ENCODE measurements at regions not wholly inside any gene's neighbourhood (a gene's known extent, or its start where the extent isn't known, plus 50 kb on each side); places are given as distances from the start of the nearest gene placed in this dataset.

DNA sequence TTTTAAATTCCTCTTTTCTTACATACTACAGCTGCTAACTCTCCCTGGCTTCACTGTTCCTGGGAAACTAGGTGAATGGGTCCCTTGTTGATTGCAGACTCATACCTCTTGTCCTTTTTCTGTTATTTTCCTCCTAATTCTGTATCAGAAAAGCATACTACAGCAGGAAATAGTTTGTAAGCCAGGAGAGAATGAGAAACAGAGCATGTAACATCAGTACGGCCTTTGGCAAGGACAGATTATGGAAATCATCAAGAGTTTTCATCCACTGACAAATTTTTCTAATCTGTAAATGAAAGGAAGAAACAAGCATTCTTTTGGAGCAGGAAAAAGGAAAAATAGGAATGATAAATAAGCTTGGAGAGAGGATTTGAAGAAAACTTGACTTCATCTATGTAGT lies 239.2 kb downstream of the ANTXR2 start:
- TF ChIP-seq, protein P1, sequence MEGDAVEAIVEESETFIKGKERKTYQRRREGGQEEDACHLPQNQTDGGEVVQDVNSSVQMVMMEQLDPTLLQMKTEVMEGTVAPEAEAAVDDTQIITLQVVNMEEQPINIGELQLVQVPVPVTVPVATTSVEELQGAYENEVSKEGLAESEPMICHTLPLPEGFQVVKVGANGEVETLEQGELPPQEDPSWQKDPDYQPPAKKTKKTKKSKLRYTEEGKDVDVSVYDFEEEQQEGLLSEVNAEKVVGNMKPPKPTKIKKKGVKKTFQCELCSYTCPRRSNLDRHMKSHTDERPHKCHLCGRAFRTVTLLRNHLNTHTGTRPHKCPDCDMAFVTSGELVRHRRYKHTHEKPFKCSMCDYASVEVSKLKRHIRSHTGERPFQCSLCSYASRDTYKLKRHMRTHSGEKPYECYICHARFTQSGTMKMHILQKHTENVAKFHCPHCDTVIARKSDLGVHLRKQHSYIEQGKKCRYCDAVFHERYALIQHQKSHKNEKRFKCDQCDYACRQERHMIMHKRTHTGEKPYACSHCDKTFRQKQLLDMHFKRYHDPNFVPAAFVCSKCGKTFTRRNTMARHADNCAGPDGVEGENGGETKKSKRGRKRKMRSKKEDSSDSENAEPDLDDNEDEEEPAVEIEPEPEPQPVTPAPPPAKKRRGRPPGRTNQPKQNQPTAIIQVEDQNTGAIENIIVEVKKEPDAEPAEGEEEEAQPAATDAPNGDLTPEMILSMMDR (conservative IDR thresholded peaks at IDR 0.05 in 1 of 2, IDR thresholded peaks at IDR 0.05 in 1 of 2; ENCODE audit: low read depth in 1 of 2, low read length in 2 of 2): no peak
- no peak for TF ChIP-seq EZH2 (IDR thresholded peaks at IDR 0.05; ENCODE audit: low read length, missing control alignments)
